ENCODE measurements at regions not wholly inside any gene's neighbourhood (a gene's known extent, or its start where the extent isn't known, plus 50 kb on each side); places are given as distances from the start of the nearest gene placed in this dataset.

- no peak for DNase-seq (ENCODE audit: low spot score)
- Mint-ChIP-seq H3K27me3 (ENCODE audit: insufficient read depth) (peaks cover 2% of the 10 kb centered on the region), H3K36me3 (ENCODE audit: low read depth) (no peaks in the 10 kb centered on the region), H3K4me3 (no peak overlapping the region), H3K4me1 (ENCODE audit: low read depth) (no peaks in the 10 kb centered on the region), H3K9me3 (no peaks in the 10 kb centered on the region), H3K27ac (no peak overlapping the region)
- intact Hi-C loops (cut with micrococcal nuclease), result no loop called here
Observed at GRCh38 chr17:34464812-34465211, 101.8 kb upstream of the CCL1 start.

- Mint-ChIP-seq H3K4me3 (no peak overlapping the region), H3K27me3 (ENCODE audit: insufficient read depth) (peaks cover 28% of the 10 kb centered on the region), H3K4me1 (ENCODE audit: low read depth) (no peaks in the 10 kb centered on the region), H3K36me3 (ENCODE audit: low read depth) (no peaks in the 10 kb centered on the region), H3K9me3 (no peaks in the 10 kb centered on the region), H3K27ac (no peak overlapping the region)
- DNase-seq (ENCODE audit: low spot score), result no peak
- intact Hi-C loops (cut with micrococcal nuclease), result no loop called here
Observed at GRCh38 chr17:34458266-34458665, 95.2 kb upstream of the CCL1 start.

- Mint-ChIP-seq H3K27me3 (ENCODE audit: insufficient read depth) (peaks cover 32% of the 10 kb centered on the region), H3K9me3 (no peaks in the 10 kb centered on the region), H3K36me3 (ENCODE audit: low read depth) (no peaks in the 10 kb centered on the region), H3K27ac (no peak overlapping the region), H3K4me3 (no peak overlapping the region), H3K4me1 (ENCODE audit: low read depth) (no peaks in the 10 kb centered on the region)
- no peak for DNase-seq (ENCODE audit: low spot score)
- intact Hi-C loops (cut with micrococcal nuclease), result no loop called here
Observed at GRCh38 chr17:34456121-34456520, 93.1 kb upstream of the CCL1 start.

GRCh38 chr17:34452769-34453168, 89.7 kb upstream of the CCL1 start:
- intact Hi-C loops (cut with micrococcal nuclease), result no loop called here
- Mint-ChIP-seq H3K36me3 (ENCODE audit: low read depth) (no peaks in the 10 kb centered on the region), H3K27ac (no peak overlapping the region), H3K9me3 (no peaks in the 10 kb centered on the region), H3K4me1 (ENCODE audit: low read depth) (no peaks in the 10 kb centered on the region), H3K27me3 (ENCODE audit: insufficient read depth) (peaks cover 32% of the 10 kb centered on the region), H3K4me3 (no peak overlapping the region)
- no peak for DNase-seq (ENCODE audit: low spot score)

- intact Hi-C loops (cut with micrococcal nuclease), result no loop called here
- H3K27ac Mint-ChIP-seq, result no peak overlapping the region
- no peak for DNase-seq (ENCODE audit: low spot score)
- H3K4me1 Mint-ChIP-seq (ENCODE audit: low read depth), result no peaks in the 10 kb centered on the region
- H3K36me3 Mint-ChIP-seq (ENCODE audit: low read depth), result no peaks in the 10 kb centered on the region
- no peaks in the 10 kb centered on the region for H3K9me3 Mint-ChIP-seq
- H3K27me3 Mint-ChIP-seq (ENCODE audit: insufficient read depth), result peaks cover 21% of the 10 kb centered on the region
- no peak overlapping the region for H3K4me3 Mint-ChIP-seq
Observed at GRCh38 chr17:34451313-34451712, 88.3 kb upstream of the CCL1 start.

GRCh38 chr17:34447406-34447805, 84.4 kb upstream of the CCL1 start:
- Mint-ChIP-seq H3K9me3 (no peaks in the 10 kb centered on the region), H3K4me1 (ENCODE audit: low read depth) (no peaks in the 10 kb centered on the region), H3K27me3 (ENCODE audit: insufficient read depth) (peaks cover 22% of the 10 kb centered on the region), H3K27ac (no peak overlapping the region), H3K4me3 (no peak overlapping the region), H3K36me3 (ENCODE audit: low read depth) (no peaks in the 10 kb centered on the region)
- intact Hi-C loops (cut with micrococcal nuclease), result no loop called here
- no peak for DNase-seq (ENCODE audit: low spot score)

GRCh38 chr17:34445101-34445500, 82.1 kb upstream of the CCL1 start:
- intact Hi-C loops (cut with micrococcal nuclease), result no loop called here
- no peaks in the 10 kb centered on the region for H3K36me3 Mint-ChIP-seq (ENCODE audit: low read depth)
- DNase-seq (ENCODE audit: low spot score), result no peak
- no peaks in the 10 kb centered on the region for H3K4me1 Mint-ChIP-seq (ENCODE audit: low read depth)
- H3K9me3 Mint-ChIP-seq, result no peaks in the 10 kb centered on the region
- no peak overlapping the region for H3K27ac Mint-ChIP-seq
- H3K4me3 Mint-ChIP-seq, result no peak overlapping the region
- peaks cover 22% of the 10 kb centered on the region for H3K27me3 Mint-ChIP-seq (ENCODE audit: insufficient read depth)

- Mint-ChIP-seq H3K36me3 (ENCODE audit: low read depth) (no peaks in the 10 kb centered on the region), H3K4me3 (no peak overlapping the region), H3K27ac (no peak overlapping the region), H3K27me3 (ENCODE audit: insufficient read depth) (peaks cover 15% of the 10 kb centered on the region), H3K9me3 (no peaks in the 10 kb centered on the region), H3K4me1 (ENCODE audit: low read depth) (no peaks in the 10 kb centered on the region)
- intact Hi-C loops (cut with micrococcal nuclease), result loop anchor here (5.0 kb wide), 1 partner anchor 193 kb away; no protein-coding TSS in a partner anchor
- DNase-seq (ENCODE audit: low spot score), result no peak
Observed at GRCh38 chr17:34443619-34444469, 80.8 kb upstream of the CCL1 start.

GRCh38 chr17:34442387-34443111, 79.5 kb upstream of the CCL1 start:
- H3K4me1 Mint-ChIP-seq (ENCODE audit: low read depth), result no peaks in the 10 kb centered on the region
- no peak overlapping the region for H3K27ac Mint-ChIP-seq
- DNase-seq (ENCODE audit: low spot score), result no peak
- H3K27me3 Mint-ChIP-seq (ENCODE audit: insufficient read depth), result peaks cover 15% of the 10 kb centered on the region
- no peaks in the 10 kb centered on the region for H3K9me3 Mint-ChIP-seq
- no peaks in the 10 kb centered on the region for H3K36me3 Mint-ChIP-seq (ENCODE audit: low read depth)
- intact Hi-C loops (cut with micrococcal nuclease), result loop anchor here (5.0 kb wide), 1 partner anchor 195 kb away; no protein-coding TSS in a partner anchor
- H3K4me3 Mint-ChIP-seq, result no peak overlapping the region

- intact Hi-C loops (cut with micrococcal nuclease), result no loop called here
- no peak overlapping the region for H3K27ac Mint-ChIP-seq
- H3K9me3 Mint-ChIP-seq, result no peaks in the 10 kb centered on the region
- H3K4me1 Mint-ChIP-seq (ENCODE audit: low read depth), result no peaks in the 10 kb centered on the region
- H3K36me3 Mint-ChIP-seq (ENCODE audit: low read depth), result no peaks in the 10 kb centered on the region
- DNase-seq (ENCODE audit: low spot score), result no peak
- no peak overlapping the region for H3K4me3 Mint-ChIP-seq
- peaks cover 11% of the 10 kb centered on the region for H3K27me3 Mint-ChIP-seq (ENCODE audit: insufficient read depth)
Observed at GRCh38 chr17:34437188-34437587, 74.2 kb upstream of the CCL1 start.

GRCh38 chr17:34436607-34437006, 73.6 kb upstream of the CCL1 start:
- no peak for DNase-seq (ENCODE audit: low spot score)
- H3K27ac Mint-ChIP-seq, result no peak overlapping the region
- H3K4me1 Mint-ChIP-seq (ENCODE audit: low read depth), result no peaks in the 10 kb centered on the region
- peaks cover 5% of the 10 kb centered on the region for H3K27me3 Mint-ChIP-seq (ENCODE audit: insufficient read depth)
- no peaks in the 10 kb centered on the region for H3K36me3 Mint-ChIP-seq (ENCODE audit: low read depth)
- no peaks in the 10 kb centered on the region for H3K9me3 Mint-ChIP-seq
- intact Hi-C loops (cut with micrococcal nuclease), result loop anchor here (1.0 kb wide), 1 partner anchor 236 kb away; no protein-coding TSS in a partner anchor
- no peak overlapping the region for H3K4me3 Mint-ChIP-seq

GRCh38 chr17:34435182-34435928, 72.3 kb upstream of the CCL1 start:
- DNase-seq (ENCODE audit: low spot score), result no peak
- H3K9me3 Mint-ChIP-seq, result no peaks in the 10 kb centered on the region
- no peaks in the 10 kb centered on the region for H3K4me1 Mint-ChIP-seq (ENCODE audit: low read depth)
- H3K36me3 Mint-ChIP-seq (ENCODE audit: low read depth), result no peaks in the 10 kb centered on the region
- peaks cover 3% of the 10 kb centered on the region for H3K27me3 Mint-ChIP-seq (ENCODE audit: insufficient read depth)
- H3K27ac Mint-ChIP-seq, result no peak overlapping the region
- no peak overlapping the region for H3K4me3 Mint-ChIP-seq
- intact Hi-C loops (cut with micrococcal nuclease), result no loop called here

- intact Hi-C loops (cut with micrococcal nuclease), result no loop called here
- no peaks in the 10 kb centered on the region for H3K9me3 Mint-ChIP-seq
- no peak overlapping the region for H3K4me3 Mint-ChIP-seq
- H3K27ac Mint-ChIP-seq, result no peak overlapping the region
- DNase-seq (ENCODE audit: low spot score), result no peak
- no peaks in the 10 kb centered on the region for H3K36me3 Mint-ChIP-seq (ENCODE audit: low read depth)
- H3K27me3 Mint-ChIP-seq (ENCODE audit: insufficient read depth), result peaks cover 7% of the 10 kb centered on the region
- no peaks in the 10 kb centered on the region for H3K4me1 Mint-ChIP-seq (ENCODE audit: low read depth)
Observed at GRCh38 chr17:34434052-34434451, 71.0 kb upstream of the CCL1 start.

Data from activated T-helper 1 cell treated with anti-CD3 and anti-CD28 coated beads, Interleukin-12 subunit alpha, Interleukin-12 subunit beta, Interleukin-2, Interleukin-4 antibody, amounts not matched to agents 30 ng/mL and 10 ng/mL and 1 ng/mL, durations not matched to agents 14 hours and 24 hours and 36 hours (primary cell).